CD14-positive monocyte (primary cell): ENCODE measurements at regions not wholly inside any gene's neighbourhood (a gene's known extent, or its start where the extent isn't known, plus 50 kb on each side); places are given as distances from the start of the nearest gene placed in this dataset.

Experiments used
- DNase-seq, 3 donors: peaks; one replicate each; pipeline ENCODE4 v3.0.0-alpha.2; 2011 to 2022
- H2AFZ ChIP-seq: 2 replicates; pipeline ENCODE4 v1.6.0; 2012; ENCODE audit warnings: mild to moderate bottlenecking, low read depth, low read length, inconsistent platforms; ENCODE audit not compliant: insufficient read depth, poor library complexity, severe bottlenecking
- H3K27ac ChIP-seq, 2 donors: 1 replicate in 1 of 2; 2 replicates in 1 of 2; pipeline ENCODE4 v1.5.1; 2012 to 2013; ENCODE audit warnings: low read length in 2 of 2, control low read depth in 1 of 2, inconsistent platforms in 1 of 2, low read depth in 1 of 2, mild to moderate bottlenecking in 1 of 2
- H3K27me3 ChIP-seq, 2 donors: one replicate each; pipeline versions ENCODE4 v1.6.0 to v1.6.1; 2011 to 2013; ENCODE audit warnings: low read length in 2 of 2; ENCODE audit not compliant: control insufficient read depth in 2 of 2, insufficient read depth in 2 of 2
- H3K36me3 ChIP-seq, 2 donors: replicated peaks in 1 of 2; 1 replicate in 1 of 2; 2 replicates in 1 of 2; pipeline versions ENCODE4 v1.5.1 to v1.6.1; 2012 to 2013; ENCODE audit warnings: low read length in 2 of 2, control low read depth in 1 of 2, inconsistent platforms in 1 of 2, mild to moderate bottlenecking in 1 of 2; ENCODE audit not compliant: insufficient read depth in 2 of 2, control insufficient read depth in 1 of 2
- H3K4me1 ChIP-seq, 2 donors: 1 replicate in 1 of 2; 2 replicates in 1 of 2; pipeline versions ENCODE4 v1.5.1 to v1.6.1; 2012 to 2013; ENCODE audit warnings: low read length in 2 of 2, control low read depth in 1 of 2, inconsistent platforms in 1 of 2, mild to moderate bottlenecking in 1 of 2, moderate library complexity in 1 of 2; ENCODE audit not compliant: insufficient read depth in 2 of 2, control insufficient read depth in 1 of 2
- H3K4me2 ChIP-seq: replicated peaks from 2 replicates; pipeline ENCODE3; 2012; ENCODE audit warnings: low read length, moderate library complexity, mild to moderate bottlenecking; ENCODE audit not compliant: poor library complexity, severe bottlenecking; ENCODE audit errors: extremely low read depth
- H3K4me3 ChIP-seq, 3 experiments: fragments of 200-600 bp in 1 of 3; sonication (generic) in 1 of 3; replicated peaks in 1 of 3; 1 replicate in 2 of 3; 2 replicates in 1 of 3; pipeline ENCODE4 v1.5.1; 2011 to 2013; ENCODE audit warnings: low read length in 3 of 3, mild to moderate bottlenecking in 3 of 3, control low read depth in 2 of 3, low read depth in 2 of 3, inconsistent platforms in 1 of 3, moderate library complexity in 1 of 3
- H3K79me2 ChIP-seq: 2 replicates; pipeline ENCODE4 v1.6.0; 2012; ENCODE audit warnings: mild to moderate bottlenecking, control low read depth, inconsistent platforms, low read length, moderate library complexity; ENCODE audit not compliant: insufficient read depth
- H3K9ac ChIP-seq: 2 replicates; pipeline ENCODE4 v1.6.0; 2017; ENCODE audit warnings: low read length, mild to moderate bottlenecking; ENCODE audit not compliant: insufficient read depth, poor library complexity, severe bottlenecking
- H3K9me3 ChIP-seq, 2 donors: replicated peaks in 1 of 2; 1 replicate in 1 of 2; 2 replicates in 1 of 2; pipeline versions ENCODE4 v1.5.1 to v1.6.1; 2012 to 2013; ENCODE audit warnings: low read length in 2 of 2, control low read depth in 1 of 2; ENCODE audit not compliant: control insufficient read depth in 1 of 2, insufficient read depth in 1 of 2
- H4K20me1 ChIP-seq: 2 replicates; pipeline ENCODE4 v1.6.0; 2012; ENCODE audit warnings: mild to moderate bottlenecking, low read length, control low read depth, moderate library complexity; ENCODE audit not compliant: insufficient read depth
- H3K27ac Mint-ChIP-seq, 7 donors: one replicate each; pipeline ENCODE4 v1.8.0; 2020; ENCODE audit warnings: mild to moderate bottlenecking in 7 of 7, mixed read lengths in 7 of 7, moderate library complexity in 6 of 7, inconsistent platforms in 2 of 7
- H3K27me3 Mint-ChIP-seq, 3 donors: one replicate each; pipeline ENCODE4 v1.8.0; 2021 to 2022; ENCODE audit warnings: low read depth in 3 of 3, mild to moderate bottlenecking in 3 of 3, mixed read lengths in 3 of 3, moderate library complexity in 3 of 3, inconsistent platforms in 1 of 3
- H3K36me3 Mint-ChIP-seq, 2 donors: one replicate each; pipeline ENCODE4 v1.8.0; 2020; ENCODE audit warnings: mixed read lengths in 2 of 2, inconsistent platforms in 1 of 2, mild to moderate bottlenecking in 1 of 2
- H3K4me1 Mint-ChIP-seq: one replicate; pipeline ENCODE4 v1.8.0; 2020; ENCODE audit warnings: mild to moderate bottlenecking, mixed read lengths
- H3K4me3 Mint-ChIP-seq, 2 donors: one replicate each; pipeline ENCODE4 v1.8.0; 2020; ENCODE audit warnings: mild to moderate bottlenecking in 2 of 2, mixed read lengths in 2 of 2, moderate library complexity in 1 of 2
- H3K9me3 Mint-ChIP-seq, 7 donors: one replicate each; pipeline ENCODE4 v1.8.0; 2020 to 2022; ENCODE audit warnings: mixed read lengths in 7 of 7, mild to moderate bottlenecking in 6 of 7, moderate library complexity in 6 of 7, inconsistent platforms in 2 of 7
- WGBS: methylation state at CpG from one replicate; pipeline ENCODE4 v1.1.5; 2013; ENCODE audit warnings: missing lambda C conversion rate; ENCODE audit not compliant: insufficient coverage; 5-methylcytosine and 5-hydroxymethylcytosine counted together
- intact Hi-C, 2 donors: fragments of 100-400 bp; cut with micrococcal nuclease; formaldehyde crosslinking; loops; one replicate each; pipeline versions ENCODE4 v1.15.0 to v1.15.1; 2023
- TF ChIP-seq, protein P1 (sequence below): fragments of 200-600 bp; IDR thresholded peaks from one replicate; pipeline ENCODE4 v1.8.0; 2022; ENCODE audit warnings: antibody characterized with exemption, mild to moderate bottlenecking

DNA sequence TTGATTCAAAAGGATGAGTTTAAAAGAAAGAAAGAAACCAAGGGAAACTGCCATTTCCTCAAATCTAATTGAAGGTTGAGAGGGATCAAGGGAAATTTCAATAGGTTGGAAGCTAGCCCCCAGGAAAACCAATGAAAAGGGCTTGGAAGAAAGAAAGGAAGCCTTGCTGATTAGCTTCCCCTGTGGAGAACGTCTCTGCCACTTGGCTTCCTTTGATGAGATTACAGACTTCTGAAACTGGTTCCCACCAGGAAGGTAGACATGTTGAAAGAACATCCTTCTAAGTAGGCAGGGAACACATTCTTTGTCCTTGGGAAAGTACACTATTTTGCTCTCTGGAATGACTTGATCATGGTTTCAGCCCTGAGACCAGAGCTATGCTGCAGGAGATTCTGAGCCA, 65.5 kb upstream of the DMRTA1 start:
- Mint-ChIP-seq H3K27me3 (peaks cover 0 to 1% (median 0%) of the 10 kb centered on the region in 3 donors), H3K4me3 (no peak overlapping the region), H3K9me3 (peaks cover 0 to 1% (median under 1%) of the 10 kb centered on the region in 7 donors), H3K27ac (no peak overlapping the region), H3K4me1 (no peaks in the 10 kb centered on the region), H3K36me3 (no peaks in the 10 kb centered on the region)
- WGBS, result no CpG with 5 or more reads among the region's 1 CpG
- H3K36me3 ChIP-seq, result no peaks in the 10 kb centered on the region
- intact Hi-C loops, result no loop called here
- no peak overlapping the region for H3K9ac ChIP-seq
- H3K27me3 ChIP-seq, result no peaks in the 10 kb centered on the region
- no peak overlapping the region for H3K4me3 ChIP-seq
- no peaks in the 10 kb centered on the region for H4K20me1 ChIP-seq
- TF ChIP-seq, protein P1, sequence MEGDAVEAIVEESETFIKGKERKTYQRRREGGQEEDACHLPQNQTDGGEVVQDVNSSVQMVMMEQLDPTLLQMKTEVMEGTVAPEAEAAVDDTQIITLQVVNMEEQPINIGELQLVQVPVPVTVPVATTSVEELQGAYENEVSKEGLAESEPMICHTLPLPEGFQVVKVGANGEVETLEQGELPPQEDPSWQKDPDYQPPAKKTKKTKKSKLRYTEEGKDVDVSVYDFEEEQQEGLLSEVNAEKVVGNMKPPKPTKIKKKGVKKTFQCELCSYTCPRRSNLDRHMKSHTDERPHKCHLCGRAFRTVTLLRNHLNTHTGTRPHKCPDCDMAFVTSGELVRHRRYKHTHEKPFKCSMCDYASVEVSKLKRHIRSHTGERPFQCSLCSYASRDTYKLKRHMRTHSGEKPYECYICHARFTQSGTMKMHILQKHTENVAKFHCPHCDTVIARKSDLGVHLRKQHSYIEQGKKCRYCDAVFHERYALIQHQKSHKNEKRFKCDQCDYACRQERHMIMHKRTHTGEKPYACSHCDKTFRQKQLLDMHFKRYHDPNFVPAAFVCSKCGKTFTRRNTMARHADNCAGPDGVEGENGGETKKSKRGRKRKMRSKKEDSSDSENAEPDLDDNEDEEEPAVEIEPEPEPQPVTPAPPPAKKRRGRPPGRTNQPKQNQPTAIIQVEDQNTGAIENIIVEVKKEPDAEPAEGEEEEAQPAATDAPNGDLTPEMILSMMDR, result no peak
- no peak for DNase-seq
- H3K27ac ChIP-seq, result no peak overlapping the region
- H3K4me1 ChIP-seq, result no peaks in the 10 kb centered on the region
- no peaks in the 10 kb centered on the region for H3K79me2 ChIP-seq
- no peaks in the 10 kb centered on the region for H3K9me3 ChIP-seq
- no peak overlapping the region for H3K4me2 ChIP-seq
- no peak overlapping the region for H2AFZ ChIP-seq

DNA sequence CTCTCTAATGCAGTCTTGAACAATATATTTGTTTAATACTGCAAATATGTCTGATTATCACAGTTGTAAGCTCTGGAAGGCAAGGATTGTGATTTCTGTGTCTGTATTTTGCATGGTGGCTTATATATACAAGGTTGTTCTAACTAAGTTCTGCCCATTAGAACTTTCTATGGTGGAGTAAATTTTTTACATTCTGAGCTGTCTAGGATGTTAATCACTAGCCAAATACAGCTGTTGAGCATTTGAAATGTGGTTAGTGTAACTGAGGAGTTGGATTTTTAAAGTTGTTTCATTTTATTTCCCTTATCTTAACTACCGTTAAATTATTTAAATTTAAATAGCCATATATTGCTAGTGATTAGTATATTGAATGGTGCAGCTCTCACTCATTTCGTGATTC, 64.3 kb upstream of the DMRTA1 start:
- no peaks in the 10 kb centered on the region for H3K27me3 ChIP-seq
- H3K27ac Mint-ChIP-seq, result no peak overlapping the region
- DNase-seq, result no peak
- H2AFZ ChIP-seq, result no peak overlapping the region
- H3K27me3 Mint-ChIP-seq, result peaks cover 0 to 1% (median 0%) of the 10 kb centered on the region in 3 donors
- WGBS, result no CpG with 5 or more reads among the region's 2 CpGs
- TF ChIP-seq, protein P1, result no peak
- H3K36me3 Mint-ChIP-seq, result no peaks in the 10 kb centered on the region
- intact Hi-C loops, result no loop called here
- no peaks in the 10 kb centered on the region for H3K36me3 ChIP-seq
- no peak overlapping the region for H3K4me3 ChIP-seq
- peaks cover 0 to 1% (median 0%) of the 10 kb centered on the region in 7 donors for H3K9me3 Mint-ChIP-seq
- H4K20me1 ChIP-seq, result no peaks in the 10 kb centered on the region
- no peaks in the 10 kb centered on the region for H3K4me1 Mint-ChIP-seq
- no peak overlapping the region for H3K9ac ChIP-seq
- no peaks in the 10 kb centered on the region for H3K79me2 ChIP-seq
- H3K27ac ChIP-seq, result no peak overlapping the region
- no peak overlapping the region for H3K4me3 Mint-ChIP-seq
- H3K4me2 ChIP-seq, result no peak overlapping the region
- no peaks in the 10 kb centered on the region for H3K9me3 ChIP-seq
- no peaks in the 10 kb centered on the region for H3K4me1 ChIP-seq
